H9 (cell line): ENCODE measurements at regions not wholly inside any gene's neighbourhood (a gene's known extent, or its start where the extent isn't known, plus 50 kb on each side); places are given as distances from the start of the nearest gene placed in this dataset.

Source experiments
- DNase-seq: peaks from one replicate; pipeline ENCODE4 v3.0.0-alpha.2; 2017
- H2AFZ ChIP-seq: one replicate; pipeline ENCODE4 v1.6.1; 2013; ENCODE audit warnings: mild to moderate bottlenecking, low read length, control low read depth, moderate library complexity
- H2AK5ac ChIP-seq: 2 replicates; pipeline ENCODE4 v1.6.1; 2013; ENCODE audit warnings: low read length, control low read depth, mixed read lengths; ENCODE audit not compliant: insufficient read length
- H2BK120ac ChIP-seq: one replicate; pipeline ENCODE4 v1.6.1; 2013; ENCODE audit warnings: low read depth, mild to moderate bottlenecking, low read length, control low read depth, inconsistent platforms; ENCODE audit not compliant: poor library complexity, severe bottlenecking
- H2BK12ac ChIP-seq: 2 replicates; pipeline ENCODE4 v1.6.1; 2013; ENCODE audit warnings: low read length, control low read depth, mixed read lengths, low read depth; ENCODE audit not compliant: insufficient read length
- H2BK15ac ChIP-seq: 2 replicates; pipeline ENCODE4 v1.6.1; 2013; ENCODE audit warnings: low read depth, low read length, control low read depth
- H2BK20ac ChIP-seq: one replicate; pipeline ENCODE4 v1.6.1; 2013; ENCODE audit warnings: low read depth, mild to moderate bottlenecking, low read length, control low read depth, inconsistent platforms; ENCODE audit not compliant: poor library complexity, severe bottlenecking
- H2BK5ac ChIP-seq: 2 replicates; pipeline ENCODE4 v1.6.1; 2013; ENCODE audit warnings: low read length, control low read depth, mixed read lengths; ENCODE audit not compliant: insufficient read length
- H3K14ac ChIP-seq: 2 replicates; pipeline ENCODE4 v1.6.1; 2013; ENCODE audit warnings: low read length, control low read depth; ENCODE audit not compliant: insufficient read depth
- H3K18ac ChIP-seq: 2 replicates; pipeline ENCODE4 v1.6.1; 2013; ENCODE audit warnings: low read depth, mild to moderate bottlenecking, mixed read lengths, low read length, control low read depth; ENCODE audit not compliant: insufficient read length
- H3K23ac ChIP-seq: 2 replicates; pipeline ENCODE4 v1.6.1; 2013; ENCODE audit warnings: low read length, control low read depth, mixed read lengths, low read depth; ENCODE audit not compliant: insufficient read length
- H3K23me2 ChIP-seq: 2 replicates; pipeline ENCODE4 v1.6.1; 2013; ENCODE audit warnings: low read depth, mild to moderate bottlenecking, mixed read lengths, low read length, control low read depth; ENCODE audit not compliant: insufficient read length, poor library complexity, severe bottlenecking
- H3K27ac ChIP-seq: 2 replicates; pipeline ENCODE4 v1.5.1; 2013; ENCODE audit warnings: low read length, control low read depth, mixed read lengths, low read depth; ENCODE audit not compliant: insufficient read length
- H3K27me3 ChIP-seq: 2 replicates; pipeline ENCODE4 v1.6.1; 2013; ENCODE audit warnings: low read length, control low read depth, inconsistent platforms; ENCODE audit not compliant: insufficient read depth
- H3K4ac ChIP-seq: 2 replicates; pipeline ENCODE4 v1.6.1; 2013; ENCODE audit warnings: low read depth, mild to moderate bottlenecking, control low read depth, inconsistent platforms, low read length, moderate library complexity
- H3K4me1 ChIP-seq: 2 replicates; pipeline ENCODE4 v1.6.1; 2013; ENCODE audit warnings: low read length, control low read depth, inconsistent platforms; ENCODE audit not compliant: insufficient read depth
- H3K4me2 ChIP-seq: 2 replicates; pipeline ENCODE4 v1.6.1; 2013; ENCODE audit warnings: low read length, control low read depth, mixed read lengths; ENCODE audit not compliant: insufficient read length, insufficient read depth
- H3K56ac ChIP-seq: 2 replicates; pipeline ENCODE4 v1.6.1; 2013; ENCODE audit warnings: low read depth, mild to moderate bottlenecking, mixed read lengths, low read length, control low read depth; ENCODE audit not compliant: insufficient read length
- H3K79me1 ChIP-seq: 2 replicates; pipeline ENCODE4 v1.6.1; 2013; ENCODE audit warnings: low read depth, mild to moderate bottlenecking, moderate library complexity, low read length, control low read depth, inconsistent platforms; ENCODE audit not compliant: insufficient read depth, poor library complexity, severe bottlenecking
- H3K79me2 ChIP-seq: 2 replicates; pipeline ENCODE4 v1.6.1; 2013; ENCODE audit warnings: low read length, control low read depth, inconsistent platforms; ENCODE audit not compliant: insufficient read depth
- H3K9ac ChIP-seq: 2 replicates; pipeline ENCODE4 v1.6.1; 2013; ENCODE audit warnings: low read length, control low read depth, mixed read lengths; ENCODE audit not compliant: insufficient read length; ENCODE audit errors: extremely low read depth
- H3K9me3 ChIP-seq: one replicate; pipeline ENCODE4 v1.6.1; 2013; ENCODE audit warnings: low read depth, low read length, inconsistent platforms; ENCODE audit not compliant: control insufficient read depth
- H3T11ph ChIP-seq: one replicate; pipeline ENCODE4 v1.6.1; 2013; ENCODE audit warnings: mild to moderate bottlenecking, low read length, control low read depth, inconsistent platforms
- H4K20me1 ChIP-seq: one replicate; pipeline ENCODE4 v1.6.1; 2013; ENCODE audit not compliant: control insufficient read depth, insufficient read length, insufficient read depth
- H4K5ac ChIP-seq: 2 replicates; pipeline ENCODE4 v1.6.1; 2013; ENCODE audit warnings: low read depth, mild to moderate bottlenecking, mixed read lengths, low read length, control low read depth; ENCODE audit not compliant: insufficient read length
- H4K8ac ChIP-seq: replicated peaks from 2 replicates; pipeline ENCODE4 v1.6.1; 2013; ENCODE audit warnings: low read length, control low read depth, mixed read lengths, low read depth; ENCODE audit not compliant: insufficient read length
- H4K91ac ChIP-seq: 2 replicates; pipeline ENCODE4 v1.6.1; 2013; ENCODE audit warnings: low read depth, mild to moderate bottlenecking, moderate library complexity, mixed read lengths, low read length, control low read depth; ENCODE audit not compliant: insufficient read length
- H3K27ac Mint-ChIP-seq, 3 experiments: 2 replicates in 2 of 3; 3 replicates in 1 of 3; pipeline ENCODE4 v1.8.0; 2020 to 2021; ENCODE audit warnings: mixed read lengths in 3 of 3, mild to moderate bottlenecking in 1 of 3, moderate library complexity in 1 of 3
- H3K27me3 Mint-ChIP-seq: 2 replicates; pipeline ENCODE4 v1.8.0; 2021; ENCODE audit warnings: low read depth, mild to moderate bottlenecking, moderate library complexity, mixed read lengths
- H3K36me3 Mint-ChIP-seq, 3 experiments: 2 replicates in 2 of 3; 3 replicates in 1 of 3; pipeline ENCODE4 v1.8.0; 2020 to 2021; ENCODE audit warnings: low read depth in 3 of 3, mixed read lengths in 3 of 3; ENCODE audit not compliant: insufficient read depth in 1 of 3
- H3K4me1 Mint-ChIP-seq, 2 experiments: 2 replicates each; pipeline ENCODE4 v1.8.0; 2020; ENCODE audit warnings: mixed read lengths in 2 of 2
- H3K4me3 Mint-ChIP-seq, 2 experiments: 2 replicates in 1 of 2; 3 replicates in 1 of 2; pipeline ENCODE4 v1.8.0; 2020 to 2021; ENCODE audit warnings: mild to moderate bottlenecking in 2 of 2, mixed read lengths in 2 of 2, moderate library complexity in 1 of 2
- H3K9me3 Mint-ChIP-seq, 2 experiments: 2 replicates in 1 of 2; 3 replicates in 1 of 2; pipeline ENCODE4 v1.8.0; 2020; ENCODE audit warnings: mild to moderate bottlenecking in 2 of 2, mixed read lengths in 2 of 2, moderate library complexity in 1 of 2
- WGBS: extraction: QIAGEN DNeasy Blood & Tissue Kit; methylation state at CpG from one replicate; pipeline ENCODE4 v1.1.7; 2013; ENCODE audit warnings: missing lambda C conversion rate, low lambda C conversion rate, mixed read lengths; ENCODE audit not compliant: insufficient read length; ENCODE audit errors: extremely low coverage; 5-methylcytosine and 5-hydroxymethylcytosine counted together
- TF ChIP-seq, protein P1 (sequence below): fragments of 200-600 bp; sonication (generic); conservative IDR thresholded peaks from 3 replicates; pipeline ENCODE4 v1.8.0; 2021; ENCODE audit warnings: antibody characterized with exemption, mild to moderate bottlenecking

DNA sequence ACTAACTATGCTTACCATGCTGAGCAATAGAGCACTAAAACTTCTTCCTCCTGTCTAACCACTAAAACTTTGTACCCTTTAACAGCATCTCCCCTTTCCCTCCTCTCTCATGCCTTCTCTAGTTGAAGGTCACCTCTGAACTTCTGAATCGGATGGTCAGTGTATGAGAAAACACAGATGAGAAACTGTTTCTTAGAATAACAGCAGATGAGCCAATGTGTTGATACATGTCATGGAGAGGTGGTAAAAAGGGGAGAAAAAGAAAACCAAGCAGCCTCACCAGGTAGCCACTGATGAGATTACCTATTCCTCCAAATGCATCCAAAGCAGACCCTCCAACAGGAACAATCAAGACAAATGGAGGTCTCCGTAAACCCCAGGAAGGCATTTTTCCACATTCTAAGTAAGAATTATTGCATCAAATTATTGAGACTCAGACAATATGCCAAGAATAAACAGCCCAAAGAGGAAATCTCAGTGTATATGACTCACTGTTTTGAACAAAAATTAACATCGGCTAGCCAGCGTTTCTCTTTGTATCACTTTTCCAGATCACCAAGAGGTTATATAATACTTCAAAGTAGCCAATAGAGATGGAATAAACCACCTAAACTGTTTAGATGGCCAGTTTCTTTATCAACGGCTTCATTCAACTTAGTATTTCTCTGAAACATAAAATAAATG is 793.3 kb upstream of the SOX9 start:
- no CpG with 5 or more reads among the region's 5 CpGs for WGBS
- Histone ChIP-seq H2BK20ac (no peak overlapping the region), H3K27me3 (no peaks in the 10 kb centered on the region), H4K91ac (no peak overlapping the region), H3K4me2 (no peak overlapping the region), H3K9me3 (no peaks in the 10 kb centered on the region), H2BK5ac (no peak overlapping the region), H2AK5ac (no peak overlapping the region), H4K5ac (no peak overlapping the region), H2BK120ac (no peak overlapping the region), H4K8ac (no peak overlapping the region), H3K79me1 (no peaks in the 10 kb centered on the region), H3K23ac (no peak overlapping the region), H3K27ac (no peak overlapping the region), H3K79me2 (no peaks in the 10 kb centered on the region), H3T11ph (no peak overlapping the region), H3K4me1 (no peaks in the 10 kb centered on the region), H3K56ac (no peak overlapping the region), H3K14ac (no peak overlapping the region), H2AFZ (no peak overlapping the region), H3K23me2 (no peaks in the 10 kb centered on the region), H2BK15ac (no peak overlapping the region), H2BK12ac (no peak overlapping the region), H3K18ac (no peak overlapping the region), H4K20me1 (no peaks in the 10 kb centered on the region), H3K9ac (no peak overlapping the region), H3K4ac (no peak overlapping the region)
- H3K27me3 Mint-ChIP-seq, result no peaks in the 10 kb centered on the region; the same call in 1 of the 2 replicates
- H3K27ac Mint-ChIP-seq, result no peak overlapping the region
- H3K4me1 Mint-ChIP-seq, result no peaks in the 10 kb centered on the region
- no peaks in the 10 kb centered on the region for H3K36me3 Mint-ChIP-seq
- TF ChIP-seq, protein P1, sequence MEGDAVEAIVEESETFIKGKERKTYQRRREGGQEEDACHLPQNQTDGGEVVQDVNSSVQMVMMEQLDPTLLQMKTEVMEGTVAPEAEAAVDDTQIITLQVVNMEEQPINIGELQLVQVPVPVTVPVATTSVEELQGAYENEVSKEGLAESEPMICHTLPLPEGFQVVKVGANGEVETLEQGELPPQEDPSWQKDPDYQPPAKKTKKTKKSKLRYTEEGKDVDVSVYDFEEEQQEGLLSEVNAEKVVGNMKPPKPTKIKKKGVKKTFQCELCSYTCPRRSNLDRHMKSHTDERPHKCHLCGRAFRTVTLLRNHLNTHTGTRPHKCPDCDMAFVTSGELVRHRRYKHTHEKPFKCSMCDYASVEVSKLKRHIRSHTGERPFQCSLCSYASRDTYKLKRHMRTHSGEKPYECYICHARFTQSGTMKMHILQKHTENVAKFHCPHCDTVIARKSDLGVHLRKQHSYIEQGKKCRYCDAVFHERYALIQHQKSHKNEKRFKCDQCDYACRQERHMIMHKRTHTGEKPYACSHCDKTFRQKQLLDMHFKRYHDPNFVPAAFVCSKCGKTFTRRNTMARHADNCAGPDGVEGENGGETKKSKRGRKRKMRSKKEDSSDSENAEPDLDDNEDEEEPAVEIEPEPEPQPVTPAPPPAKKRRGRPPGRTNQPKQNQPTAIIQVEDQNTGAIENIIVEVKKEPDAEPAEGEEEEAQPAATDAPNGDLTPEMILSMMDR, result no peak
- no peak overlapping the region for H3K4me3 Mint-ChIP-seq
- H3K9me3 Mint-ChIP-seq, result no peaks in the 10 kb centered on the region
- DNase-seq, result no peak
